Muscle layer of colon (tissue), 2 donors: ENCODE measurements at regions not wholly inside any gene's neighbourhood (a gene's known extent, or its start where the extent isn't known, plus 50 kb on each side); places are given as distances from the start of the nearest gene placed in this dataset.

Source experiments
- H3K27ac ChIP-seq: one replicate; pipeline ENCODE4 v1.7.0; 2013; ENCODE audit warnings: low read depth, mild to moderate bottlenecking, low read length, moderate library complexity
- H3K27me3 ChIP-seq, 2 donors: one replicate each; pipeline ENCODE4 v1.7.0; 2013; ENCODE audit warnings: low read length in 2 of 2, mild to moderate bottlenecking in 2 of 2; ENCODE audit not compliant: insufficient read depth in 2 of 2, control insufficient read depth in 1 of 2
- H3K36me3 ChIP-seq: one replicate; pipeline ENCODE4 v1.7.0; 2013; ENCODE audit warnings: mild to moderate bottlenecking, low read length; ENCODE audit not compliant: insufficient read depth
- H3K4me1 ChIP-seq: one replicate; pipeline ENCODE4 v1.7.0; 2013; ENCODE audit warnings: mild to moderate bottlenecking, low read length; ENCODE audit not compliant: insufficient read depth
- H3K4me3 ChIP-seq, 2 donors: one replicate each; pipeline ENCODE4 v1.7.0; 2013; ENCODE audit warnings: low read length in 2 of 2, low read depth in 1 of 2, mild to moderate bottlenecking in 1 of 2, moderate library complexity in 1 of 2
- H3K9ac ChIP-seq: one replicate; pipeline ENCODE4 v1.7.0; 2013; ENCODE audit warnings: low read length
- H3K9me3 ChIP-seq: one replicate; pipeline ENCODE4 v1.7.0; 2013; ENCODE audit warnings: mild to moderate bottlenecking, low read length
- donor health status: abdominal sarcoma.
- donor health status: Adenocarcinoma of cecum.

DNA sequence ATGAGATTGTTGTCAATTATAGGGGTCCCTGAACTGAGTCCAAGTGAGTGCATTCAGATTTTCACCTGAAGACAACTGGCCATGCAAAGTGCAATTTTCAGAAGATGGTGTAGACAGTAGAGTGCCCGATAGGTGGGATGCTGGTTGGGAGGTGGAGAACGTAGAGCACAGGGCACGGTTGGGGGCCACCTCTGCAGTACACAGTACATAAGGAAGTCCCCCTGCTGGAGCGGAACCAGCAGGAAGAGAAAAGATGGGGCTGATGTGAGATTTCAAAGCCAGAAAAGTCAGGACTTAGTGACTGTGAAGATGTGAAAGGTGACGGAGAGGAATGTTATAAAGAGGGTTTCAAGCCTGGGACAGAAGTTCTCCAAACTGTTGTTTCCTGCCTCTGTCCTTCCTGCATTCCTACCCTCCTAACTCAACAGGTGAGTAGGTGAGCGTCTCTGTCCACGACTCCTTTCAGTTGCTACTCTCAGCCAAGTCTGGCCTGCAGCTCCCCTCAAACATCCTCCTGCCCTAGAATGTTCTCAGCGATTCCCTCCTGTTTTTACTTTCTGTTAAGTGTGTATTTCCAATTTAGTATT is 330.8 kb downstream of the PRL start:
- H3K9me3 ChIP-seq, result no peaks in the 10 kb centered on the region
- H3K36me3 ChIP-seq, result no peaks in the 10 kb centered on the region
- H3K9ac ChIP-seq, result no peak overlapping the region
- H3K4me1 ChIP-seq, result peaks cover 7% of the 10 kb centered on the region
- no peaks in the 10 kb centered on the region for H3K27me3 ChIP-seq
- H3K27ac ChIP-seq, result no peak overlapping the region
- no peak overlapping the region for H3K4me3 ChIP-seq

DNA sequence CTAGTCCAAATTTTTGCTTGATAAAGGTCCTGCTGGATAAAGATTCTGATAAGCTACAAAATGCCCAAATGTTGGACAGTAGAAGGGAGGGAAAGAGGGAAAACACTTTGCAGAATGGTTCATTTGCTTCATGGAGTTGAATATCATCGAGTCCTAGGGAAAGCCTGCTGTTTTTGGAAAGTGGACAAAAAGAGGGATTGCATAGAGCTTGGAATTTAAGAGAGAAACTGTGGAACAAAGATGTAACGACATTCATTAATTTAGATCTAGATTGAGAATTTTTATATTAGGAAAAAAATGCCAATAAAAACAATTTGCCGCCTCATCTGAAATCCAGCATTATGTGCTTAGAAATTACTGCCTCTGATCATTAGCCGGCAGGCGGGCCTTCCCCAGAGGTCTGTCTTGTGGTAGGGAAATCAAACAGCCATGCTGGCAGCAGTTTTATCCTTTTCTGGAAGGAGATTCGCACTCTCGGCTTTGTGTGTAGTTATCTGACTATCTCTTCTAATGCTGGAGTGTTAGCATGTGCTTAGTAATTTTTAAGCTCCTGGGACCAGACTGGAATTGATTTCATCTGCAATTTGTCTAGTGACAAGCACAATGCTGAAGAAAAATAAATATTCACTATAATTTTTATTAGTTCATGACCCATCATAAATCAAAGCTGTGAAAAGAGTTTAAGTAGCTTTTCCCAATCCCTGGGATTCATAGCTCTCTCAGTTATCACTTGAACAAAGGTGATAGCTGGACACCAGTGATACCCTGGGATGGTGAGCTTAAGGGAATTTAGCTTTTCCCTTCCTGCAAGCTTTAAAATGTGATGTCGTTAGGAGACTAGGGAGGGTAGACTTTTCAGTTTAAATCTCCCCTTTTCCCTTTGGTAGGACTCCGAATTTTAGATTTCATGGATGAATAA is 329.5 kb downstream of the PRL start:
- no peak overlapping the region for H3K9ac ChIP-seq
- H3K27ac ChIP-seq, result no peak overlapping the region
- no peaks in the 10 kb centered on the region for H3K9me3 ChIP-seq
- H3K4me3 ChIP-seq, result no peak overlapping the region
- H3K36me3 ChIP-seq, result no peaks in the 10 kb centered on the region
- peaks cover 7% of the 10 kb centered on the region for H3K4me1 ChIP-seq
- H3K27me3 ChIP-seq, result no peaks in the 10 kb centered on the region

DNA sequence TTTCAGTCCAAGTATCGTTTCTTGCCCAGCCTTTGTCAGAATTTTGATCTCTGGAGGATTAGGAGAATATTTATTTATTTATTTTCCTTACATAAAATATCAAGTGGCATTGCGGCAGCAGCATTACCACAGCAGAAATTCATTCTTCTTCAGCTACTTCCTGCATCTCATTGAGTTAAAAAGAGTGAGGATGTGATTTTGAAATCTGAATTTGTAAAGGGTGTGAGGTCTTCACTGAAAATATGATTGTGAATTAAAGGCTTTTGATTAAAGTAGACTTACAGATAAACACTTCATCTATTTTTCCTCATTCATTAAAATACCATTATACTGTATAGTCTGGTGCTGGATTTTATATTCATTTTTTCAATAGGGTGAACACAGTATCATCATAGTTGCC is 328.4 kb downstream of the PRL start:
- no peaks in the 10 kb centered on the region for H3K36me3 ChIP-seq
- H3K4me1 ChIP-seq, result peaks cover 7% of the 10 kb centered on the region
- H3K4me3 ChIP-seq, result no peak overlapping the region
- H3K9ac ChIP-seq, result no peak overlapping the region
- H3K27me3 ChIP-seq, result no peaks in the 10 kb centered on the region
- no peak overlapping the region for H3K27ac ChIP-seq
- no peaks in the 10 kb centered on the region for H3K9me3 ChIP-seq

DNA sequence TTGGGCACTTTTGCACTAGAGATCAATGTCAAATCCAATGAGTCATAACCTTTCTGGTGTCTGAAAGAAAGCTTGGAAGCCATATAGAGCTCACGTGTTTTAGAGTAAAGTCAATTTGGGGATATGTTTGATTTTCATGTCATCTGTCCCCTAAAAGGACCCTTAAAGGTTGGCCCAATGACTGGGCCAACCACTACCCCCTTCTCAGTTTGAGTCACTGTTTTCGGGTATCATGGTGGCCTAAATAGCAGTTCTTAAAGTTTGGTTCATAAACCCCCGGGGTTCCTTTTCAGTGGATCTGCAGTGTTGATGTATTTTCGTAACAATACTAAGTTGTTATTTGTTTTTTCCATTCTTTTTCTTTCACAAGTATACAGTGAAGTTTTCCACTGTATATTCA is 327.6 kb downstream of the PRL start:
- H3K27ac ChIP-seq, result no peak overlapping the region
- no peaks in the 10 kb centered on the region for H3K36me3 ChIP-seq
- no peak overlapping the region for H3K9ac ChIP-seq
- no peak overlapping the region for H3K4me3 ChIP-seq
- H3K9me3 ChIP-seq, result no peaks in the 10 kb centered on the region
- no peaks in the 10 kb centered on the region for H3K27me3 ChIP-seq
- peaks cover 7% of the 10 kb centered on the region for H3K4me1 ChIP-seq

DNA sequence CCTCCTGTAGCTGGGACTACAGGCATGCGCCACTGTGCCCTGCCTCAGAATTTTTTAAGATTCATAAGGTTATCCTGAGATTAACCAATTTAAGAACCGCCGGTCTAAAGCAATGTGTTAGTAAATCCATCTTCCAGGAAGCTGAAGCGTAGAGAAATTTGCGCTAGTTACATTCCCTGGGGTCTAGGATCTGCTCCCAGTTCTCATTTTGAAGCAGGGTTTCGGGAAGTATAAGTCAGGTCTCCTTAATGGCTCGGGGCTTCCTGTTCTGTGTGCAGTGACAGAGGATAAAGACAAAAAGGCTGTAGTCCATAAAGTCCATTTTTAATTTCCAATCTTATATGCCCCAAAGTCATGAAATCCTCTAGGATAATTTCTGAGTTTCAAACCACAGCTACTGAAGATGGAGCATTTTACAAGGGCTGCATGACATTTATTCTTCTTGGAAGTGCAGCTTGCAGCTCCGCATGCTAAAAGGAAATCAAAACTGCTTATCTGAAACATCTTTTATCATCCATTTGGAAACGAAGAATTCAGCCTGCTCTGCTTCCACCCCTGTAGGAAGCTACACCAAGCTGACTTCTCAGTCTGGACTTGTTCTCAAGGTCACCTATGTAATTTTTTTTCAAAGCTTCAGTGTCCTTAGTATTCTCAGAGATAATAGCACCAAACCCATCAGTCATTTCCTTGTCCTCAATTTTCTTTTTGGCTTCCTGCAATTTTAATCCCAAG is 326.1 kb downstream of the PRL start:
- Histone ChIP-seq H3K27ac (no peak overlapping the region), H3K9ac (no peak overlapping the region), H3K4me3 (no peak overlapping the region), H3K36me3 (no peaks in the 10 kb centered on the region), H3K4me1 (no peaks in the 10 kb centered on the region), H3K27me3 (no peaks in the 10 kb centered on the region), H3K9me3 (no peaks in the 10 kb centered on the region)

DNA sequence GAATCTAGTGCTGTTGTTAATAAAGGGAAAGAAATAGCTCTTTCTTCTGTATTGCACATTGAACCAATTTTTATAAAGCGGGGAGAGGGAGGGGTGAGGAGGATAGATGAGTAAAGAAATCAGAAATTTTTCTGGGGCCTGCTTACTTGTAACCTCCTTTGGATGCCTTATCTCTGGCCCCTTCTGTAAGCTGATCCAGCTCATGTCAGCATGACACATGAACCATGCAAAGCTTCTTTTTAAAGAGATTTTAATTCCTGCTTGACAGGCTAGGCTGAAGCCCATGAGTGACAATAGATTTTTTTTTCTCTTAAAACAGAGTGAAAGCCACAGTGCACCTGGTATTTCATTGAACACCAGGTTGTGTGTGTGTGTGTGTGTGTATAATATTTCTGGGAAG is 325.3 kb downstream of the PRL start:
- no peaks in the 10 kb centered on the region for H3K36me3 ChIP-seq
- H3K27ac ChIP-seq, result no peak overlapping the region
- H3K27me3 ChIP-seq, result no peaks in the 10 kb centered on the region
- H3K4me1 ChIP-seq, result no peaks in the 10 kb centered on the region
- no peak overlapping the region for H3K4me3 ChIP-seq
- H3K9me3 ChIP-seq, result no peaks in the 10 kb centered on the region
- H3K9ac ChIP-seq, result no peak overlapping the region

DNA sequence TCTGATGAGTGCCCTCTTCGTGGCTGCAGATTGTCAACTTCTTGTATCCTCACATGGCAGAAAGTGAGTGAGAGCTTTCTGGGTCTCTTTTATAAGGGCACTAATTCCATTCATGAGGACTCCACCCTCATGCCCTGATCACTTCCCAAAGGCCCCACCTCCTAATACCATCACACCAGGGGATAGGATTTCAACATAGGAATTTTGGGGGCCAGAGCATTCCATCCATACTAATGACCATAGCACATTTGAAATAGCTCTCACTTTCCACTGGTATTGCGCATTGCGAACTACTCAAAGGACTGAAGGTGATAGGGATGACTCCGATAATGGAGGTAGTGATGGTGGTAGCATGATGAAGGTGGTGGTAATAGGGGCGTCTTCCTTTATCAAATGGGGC is 324.3 kb downstream of the PRL start:
- Histone ChIP-seq H3K4me3 (no peak overlapping the region), H3K9ac (no peak overlapping the region), H3K27ac (no peak overlapping the region), H3K9me3 (no peaks in the 10 kb centered on the region), H3K27me3 (no peaks in the 10 kb centered on the region), H3K36me3 (no peaks in the 10 kb centered on the region), H3K4me1 (no peaks in the 10 kb centered on the region)

DNA sequence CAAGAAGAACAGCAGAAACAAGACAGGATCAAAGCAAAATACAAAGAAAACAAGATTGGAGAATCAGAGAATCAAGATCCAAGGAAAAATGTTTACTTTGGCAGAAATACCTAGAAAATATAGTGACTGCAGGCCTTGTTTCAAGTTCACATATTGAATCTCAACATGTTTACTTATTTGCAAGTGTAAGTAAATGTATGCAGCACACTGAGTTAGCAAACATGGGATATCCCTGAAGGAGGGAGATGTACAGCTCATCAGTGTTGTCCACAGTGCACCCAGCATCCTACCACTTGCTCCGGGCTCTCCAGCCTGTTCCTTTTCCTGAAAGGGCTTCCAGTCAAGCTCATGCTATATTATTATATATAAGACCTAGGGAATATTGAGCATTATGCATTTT is 319.5 kb downstream of the PRL start:
- Histone ChIP-seq H3K27me3 (no peaks in the 10 kb centered on the region), H3K4me1 (no peaks in the 10 kb centered on the region), H3K36me3 (no peaks in the 10 kb centered on the region), H3K27ac (no peak overlapping the region), H3K4me3 (no peak overlapping the region), H3K9me3 (no peaks in the 10 kb centered on the region), H3K9ac (no peak overlapping the region)

DNA sequence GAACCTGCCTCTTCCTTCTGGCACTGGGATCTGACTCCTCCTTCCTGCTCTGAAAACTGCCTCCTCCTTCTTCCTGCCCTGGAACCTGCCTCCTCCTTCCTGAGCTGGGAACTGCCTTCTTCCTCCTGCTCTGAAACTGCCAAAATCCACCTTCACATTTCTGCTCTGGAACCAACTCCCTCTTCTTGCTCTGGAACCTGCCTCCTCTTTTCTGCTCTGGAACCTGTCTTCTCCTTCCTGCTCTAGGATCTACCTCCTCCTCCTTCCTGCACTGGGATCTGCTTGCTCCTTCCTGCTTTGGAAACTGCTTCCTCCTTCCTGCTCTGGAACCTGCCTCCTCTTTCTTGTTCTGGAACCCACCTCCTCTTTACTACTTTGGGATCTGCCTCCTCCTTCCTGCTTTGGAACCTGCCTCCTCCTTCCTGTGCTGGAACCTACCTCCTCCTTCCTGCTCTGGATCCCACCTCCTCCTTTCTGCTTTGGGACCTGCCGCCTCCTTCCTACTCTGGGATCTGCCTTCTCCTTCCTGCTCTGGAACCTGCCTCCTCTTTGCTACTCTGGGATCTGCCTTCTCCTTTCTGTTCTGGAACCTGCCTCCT is 315.5 kb downstream of the PRL start:
- Histone ChIP-seq H3K4me1 (peaks cover 2% of the 10 kb centered on the region), H3K9ac (no peak overlapping the region), H3K36me3 (no peaks in the 10 kb centered on the region)

DNA sequence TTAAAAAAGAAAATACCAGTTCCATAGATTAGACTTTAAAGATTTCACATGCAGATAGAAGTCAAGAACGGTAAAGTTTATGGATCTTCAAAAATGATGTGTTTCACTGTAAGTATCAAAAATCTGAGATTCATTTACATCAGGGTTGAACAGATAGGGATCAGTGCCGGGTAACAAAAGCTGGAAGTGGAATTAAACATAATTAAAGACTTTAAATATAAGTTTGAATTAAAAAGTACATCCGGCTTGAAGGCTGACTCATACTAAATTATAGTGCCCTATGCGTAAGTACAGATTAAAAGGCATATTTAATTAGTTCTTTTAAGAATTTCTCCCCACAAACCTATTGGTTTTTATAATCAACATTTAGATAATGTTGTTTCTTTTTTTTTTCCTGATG is 312.7 kb downstream of the PRL start:
- Histone ChIP-seq H3K4me1 (peaks cover 16% of the 10 kb centered on the region), H3K9me3 (no peaks in the 10 kb centered on the region), H3K36me3 (no peaks in the 10 kb centered on the region), H3K9ac (no peak overlapping the region), H3K27ac (no peak overlapping the region), H3K27me3 (no peaks in the 10 kb centered on the region), H3K4me3 (no peak overlapping the region)

More for the DNA sequence above, 315.5 kb downstream of the PRL start:
- Histone ChIP-seq H3K27ac (no peak overlapping the region), H3K9me3 (no peaks in the 10 kb centered on the region), H3K27me3 (no peaks in the 10 kb centered on the region), H3K4me3 (no peak overlapping the region)

DNA sequence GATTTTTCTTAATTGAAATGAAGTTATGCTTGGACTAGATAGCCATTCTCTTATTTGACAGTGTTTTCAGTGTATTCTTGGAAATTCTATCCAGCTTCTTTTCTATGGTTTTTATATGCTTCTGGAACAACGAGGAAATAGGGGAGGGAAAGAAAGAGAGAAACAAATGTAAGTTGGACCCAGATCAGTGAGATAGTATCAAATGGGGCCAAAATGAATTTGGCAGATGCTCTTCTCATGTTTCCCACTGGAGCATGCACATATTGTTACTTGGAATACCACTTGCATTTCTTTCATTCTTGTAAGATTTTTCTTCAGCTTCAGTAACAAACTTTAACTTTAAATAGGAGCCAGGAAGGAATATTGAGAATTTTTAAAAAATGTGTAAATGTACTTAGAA is 312.3 kb downstream of the PRL start:
- Histone ChIP-seq H3K27ac (no peak overlapping the region), H3K9me3 (no peaks in the 10 kb centered on the region), H3K9ac (no peak overlapping the region), H3K4me1 (peaks cover 16% of the 10 kb centered on the region), H3K36me3 (no peaks in the 10 kb centered on the region), H3K27me3 (no peaks in the 10 kb centered on the region), H3K4me3 (no peak overlapping the region)
